ENCODE measurements at regions not wholly inside any gene's neighbourhood (a gene's known extent, or its start where the extent isn't known, plus 50 kb on each side); places are given as distances from the start of the nearest gene placed in this dataset.

DNA sequence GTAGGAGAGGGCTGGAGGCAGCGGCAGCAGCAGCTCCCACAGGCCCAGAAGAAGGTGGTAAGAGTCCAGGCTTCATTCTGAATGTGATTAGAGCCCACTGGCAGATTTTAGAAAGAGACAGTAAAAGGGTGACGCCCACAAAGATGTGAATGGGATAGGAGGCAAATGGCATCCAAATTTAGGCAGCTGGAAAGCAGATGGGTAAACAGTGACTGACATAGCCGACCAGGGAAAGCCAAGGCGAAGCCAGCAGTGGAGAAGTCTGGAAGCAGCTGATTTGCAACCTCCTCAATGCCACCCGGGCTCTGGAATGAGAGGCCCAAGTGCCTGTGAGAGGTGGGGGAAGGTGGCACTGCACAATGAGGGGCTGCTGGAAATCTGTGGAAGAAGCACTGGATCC is 103.3 kb downstream of the C5orf15 start:
- TF ChIP-seq, protein P1, sequence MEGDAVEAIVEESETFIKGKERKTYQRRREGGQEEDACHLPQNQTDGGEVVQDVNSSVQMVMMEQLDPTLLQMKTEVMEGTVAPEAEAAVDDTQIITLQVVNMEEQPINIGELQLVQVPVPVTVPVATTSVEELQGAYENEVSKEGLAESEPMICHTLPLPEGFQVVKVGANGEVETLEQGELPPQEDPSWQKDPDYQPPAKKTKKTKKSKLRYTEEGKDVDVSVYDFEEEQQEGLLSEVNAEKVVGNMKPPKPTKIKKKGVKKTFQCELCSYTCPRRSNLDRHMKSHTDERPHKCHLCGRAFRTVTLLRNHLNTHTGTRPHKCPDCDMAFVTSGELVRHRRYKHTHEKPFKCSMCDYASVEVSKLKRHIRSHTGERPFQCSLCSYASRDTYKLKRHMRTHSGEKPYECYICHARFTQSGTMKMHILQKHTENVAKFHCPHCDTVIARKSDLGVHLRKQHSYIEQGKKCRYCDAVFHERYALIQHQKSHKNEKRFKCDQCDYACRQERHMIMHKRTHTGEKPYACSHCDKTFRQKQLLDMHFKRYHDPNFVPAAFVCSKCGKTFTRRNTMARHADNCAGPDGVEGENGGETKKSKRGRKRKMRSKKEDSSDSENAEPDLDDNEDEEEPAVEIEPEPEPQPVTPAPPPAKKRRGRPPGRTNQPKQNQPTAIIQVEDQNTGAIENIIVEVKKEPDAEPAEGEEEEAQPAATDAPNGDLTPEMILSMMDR (IDR thresholded peaks at IDR 0.05) = no peak
- TF ChIP-seq POLR2A (IDR thresholded peaks at IDR 0.05) = no peak

Data from testis (tissue), 2 donors.